GM10266 (cell line): ENCODE measurements at regions not wholly inside any gene's neighbourhood (a gene's known extent, or its start where the extent isn't known, plus 50 kb on each side); places are given as distances from the start of the nearest gene placed in this dataset.

Experiments used
- DNase-seq: peaks from one replicate; pipeline ENCODE4 v3.0.0; 2012; ENCODE audit errors: extremely low spot score
- TF ChIP-seq, protein P1 (sequence below): IDR thresholded peaks from 2 replicates; pipeline ENCODE4 v1.5.1; 2012; ENCODE audit warnings: mild to moderate bottlenecking, low read depth; ENCODE audit not compliant: control insufficient read depth, insufficient read depth; ENCODE audit errors: missing control alignments

DNA sequence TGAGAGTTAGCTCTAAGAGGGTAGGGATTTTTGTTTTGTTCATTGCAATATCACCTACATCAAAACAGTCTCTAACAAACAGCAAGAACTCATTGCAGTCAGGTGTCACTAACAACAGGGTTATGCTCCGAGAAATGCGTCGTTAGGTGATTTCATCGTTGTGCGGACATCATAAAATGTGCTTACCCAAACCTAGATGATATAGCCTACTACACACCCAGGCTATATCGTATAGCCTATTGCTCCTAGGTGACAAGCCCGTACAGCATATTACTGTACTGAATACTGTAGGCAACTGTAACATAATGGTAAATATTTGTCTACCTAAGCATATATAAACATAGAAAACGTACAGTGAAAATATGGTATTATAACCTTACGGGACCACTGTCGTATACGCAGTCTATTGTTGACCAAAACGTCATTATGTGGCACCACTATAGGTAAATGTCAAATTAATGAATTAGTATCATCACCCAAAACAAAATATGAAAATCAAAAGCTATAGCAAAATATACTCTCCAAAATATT lies 49.9 kb upstream of the TAB2 start:
- TF ChIP-seq, protein P1, sequence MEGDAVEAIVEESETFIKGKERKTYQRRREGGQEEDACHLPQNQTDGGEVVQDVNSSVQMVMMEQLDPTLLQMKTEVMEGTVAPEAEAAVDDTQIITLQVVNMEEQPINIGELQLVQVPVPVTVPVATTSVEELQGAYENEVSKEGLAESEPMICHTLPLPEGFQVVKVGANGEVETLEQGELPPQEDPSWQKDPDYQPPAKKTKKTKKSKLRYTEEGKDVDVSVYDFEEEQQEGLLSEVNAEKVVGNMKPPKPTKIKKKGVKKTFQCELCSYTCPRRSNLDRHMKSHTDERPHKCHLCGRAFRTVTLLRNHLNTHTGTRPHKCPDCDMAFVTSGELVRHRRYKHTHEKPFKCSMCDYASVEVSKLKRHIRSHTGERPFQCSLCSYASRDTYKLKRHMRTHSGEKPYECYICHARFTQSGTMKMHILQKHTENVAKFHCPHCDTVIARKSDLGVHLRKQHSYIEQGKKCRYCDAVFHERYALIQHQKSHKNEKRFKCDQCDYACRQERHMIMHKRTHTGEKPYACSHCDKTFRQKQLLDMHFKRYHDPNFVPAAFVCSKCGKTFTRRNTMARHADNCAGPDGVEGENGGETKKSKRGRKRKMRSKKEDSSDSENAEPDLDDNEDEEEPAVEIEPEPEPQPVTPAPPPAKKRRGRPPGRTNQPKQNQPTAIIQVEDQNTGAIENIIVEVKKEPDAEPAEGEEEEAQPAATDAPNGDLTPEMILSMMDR, result no peak
- no peak for DNase-seq
